GM19452 (cell line): ENCODE measurements at regions not wholly inside any gene's neighbourhood (a gene's known extent, or its start where the extent isn't known, plus 50 kb on each side); places are given as distances from the start of the nearest gene placed in this dataset.
"Not testable (repeated sequence)": the region's sequence is repeated elsewhere in the genome, so short reads cannot be mapped to it uniquely, and the experiment has no call there.

ENCODE experiments used
- ATAC-seq: cut with Tn5 transposase; IDR thresholded peaks from one replicate; pipeline ENCODE4 v1.9.1; 2021; ENCODE audit not compliant: unreplicated experiment

DNA sequence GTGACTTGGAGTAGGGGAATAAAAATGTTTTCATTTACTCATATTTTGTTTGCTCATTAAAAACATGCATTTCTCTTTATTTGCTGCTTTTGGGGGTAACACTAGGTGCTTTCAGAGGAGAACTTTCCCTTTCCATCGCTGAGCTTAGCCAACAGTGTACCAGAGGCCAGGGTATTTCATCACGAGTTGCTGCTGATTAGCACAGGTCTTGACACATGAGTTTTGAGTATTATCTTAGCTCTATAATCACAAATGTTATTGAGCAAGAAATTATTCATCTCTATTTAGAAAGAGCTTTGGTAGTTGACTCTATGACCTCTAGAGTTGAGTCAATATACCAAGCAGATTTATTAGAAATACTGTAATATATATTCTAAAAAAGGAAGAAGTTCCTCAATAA, 375.9 kb downstream of the NXPH1 start:
- ATAC-seq = no peak

- no peak for ATAC-seq
Observed at GRCh38 chr7:8817448-8818036, 384.1 kb downstream of the NXPH1 start.

- ATAC-seq = no peak
Observed at GRCh38 chr7:8818406-8818805, 385.0 kb downstream of the NXPH1 start.

DNA sequence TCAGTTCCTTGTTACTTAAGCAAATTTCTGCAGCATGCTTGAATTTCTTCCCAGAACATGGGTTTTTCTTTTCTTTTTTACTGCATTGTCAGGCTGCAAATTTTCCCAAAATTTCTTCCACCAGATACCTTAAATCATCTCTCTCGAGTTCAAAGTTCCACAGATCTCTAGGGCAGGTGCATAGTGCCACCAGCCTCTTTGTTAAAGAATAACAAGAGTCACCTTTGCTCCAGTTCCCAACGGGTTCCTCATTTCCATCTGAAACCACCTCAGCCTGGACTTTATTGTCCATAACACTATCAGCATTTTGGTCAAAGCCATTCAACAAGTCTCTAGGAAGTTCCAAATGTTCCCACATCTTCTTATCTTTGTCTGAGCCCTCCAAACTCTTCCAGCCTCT, 389.2 kb downstream of the NXPH1 start:
- ATAC-seq = no peak

GRCh38 chr7:8823486-8823885, 390.1 kb downstream of the NXPH1 start:
- no peak for ATAC-seq

DNA sequence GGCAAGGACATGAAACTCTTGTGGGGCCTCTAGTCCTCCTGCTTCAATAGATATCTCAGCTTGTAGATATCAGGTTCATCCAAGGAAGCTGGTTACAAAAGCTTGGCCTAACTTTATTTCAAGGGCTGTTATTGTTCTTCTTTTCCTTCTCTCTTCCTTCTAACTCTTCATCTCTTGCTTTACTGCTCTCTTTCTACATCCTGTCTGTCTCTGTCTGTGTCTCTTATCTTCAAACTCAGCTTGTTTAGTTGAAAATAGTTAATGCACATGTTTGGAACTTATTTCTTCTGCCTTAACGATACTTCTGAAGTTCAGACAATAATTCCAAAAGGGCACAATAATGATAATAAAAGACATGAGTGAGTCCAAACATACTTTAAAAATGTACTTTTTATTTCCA, 393.9 kb downstream of the NXPH1 start:
- ATAC-seq = no peak

DNA sequence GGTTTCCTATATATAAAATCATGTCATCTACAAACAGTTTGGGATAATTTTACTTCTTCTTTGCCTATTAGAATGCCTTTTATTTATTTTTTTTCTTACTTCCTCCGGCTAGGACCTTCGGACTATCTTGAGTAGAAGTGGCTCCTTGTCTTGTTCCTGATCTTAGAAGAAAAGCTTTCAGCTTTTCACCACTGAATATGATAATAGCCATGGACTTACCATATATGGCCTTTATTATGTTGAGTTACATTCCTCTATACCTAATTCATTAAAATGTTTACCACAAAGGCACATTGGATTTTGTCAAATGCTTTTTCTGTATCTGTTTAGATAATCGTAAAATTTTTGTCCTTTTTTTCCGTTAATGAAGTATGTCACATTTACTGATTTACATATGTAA, 395.7 kb downstream of the NXPH1 start:
- ATAC-seq = no peak

- no peak for ATAC-seq
Observed at GRCh38 chr7:8831376-8831775, 398.0 kb downstream of the NXPH1 start.

DNA sequence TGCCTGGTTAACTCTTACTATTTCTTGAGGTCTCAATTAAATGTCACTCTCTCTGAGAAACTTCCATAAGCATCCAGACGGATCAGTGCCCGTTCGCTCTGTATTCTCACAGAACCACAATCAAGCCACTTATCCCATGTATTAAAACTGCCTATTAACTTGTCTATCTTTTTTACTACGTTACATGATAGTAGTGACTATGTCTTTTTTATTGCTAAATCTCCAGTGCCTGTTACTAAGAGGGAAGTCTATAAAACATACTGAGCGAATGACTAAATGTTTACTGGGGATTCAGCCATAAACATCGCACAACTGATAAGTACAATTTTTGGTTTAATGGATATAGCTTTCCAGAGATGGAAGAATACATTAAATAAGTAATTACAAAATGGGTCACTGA, 399.9 kb downstream of the NXPH1 start:
- no peak for ATAC-seq

DNA sequence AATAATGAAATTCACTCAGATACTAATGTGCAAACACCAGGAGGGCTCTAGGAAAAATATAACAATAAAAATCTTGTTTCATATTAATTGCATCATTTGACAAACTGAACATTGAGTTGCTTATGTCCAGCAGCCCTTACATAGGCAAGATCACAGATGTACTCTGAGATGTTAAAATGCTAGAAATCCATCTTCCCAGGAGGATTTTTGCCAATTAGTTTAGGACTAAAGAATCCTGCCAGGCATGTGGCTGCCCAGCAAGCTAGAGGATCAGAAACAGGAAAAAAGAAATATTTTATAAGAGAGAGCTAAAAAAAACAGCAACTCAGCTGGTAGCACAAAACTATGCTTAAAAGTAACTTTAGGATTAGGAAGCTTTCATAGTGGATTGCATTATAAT, 407.8 kb downstream of the NXPH1 start:
- no peak for ATAC-seq

DNA sequence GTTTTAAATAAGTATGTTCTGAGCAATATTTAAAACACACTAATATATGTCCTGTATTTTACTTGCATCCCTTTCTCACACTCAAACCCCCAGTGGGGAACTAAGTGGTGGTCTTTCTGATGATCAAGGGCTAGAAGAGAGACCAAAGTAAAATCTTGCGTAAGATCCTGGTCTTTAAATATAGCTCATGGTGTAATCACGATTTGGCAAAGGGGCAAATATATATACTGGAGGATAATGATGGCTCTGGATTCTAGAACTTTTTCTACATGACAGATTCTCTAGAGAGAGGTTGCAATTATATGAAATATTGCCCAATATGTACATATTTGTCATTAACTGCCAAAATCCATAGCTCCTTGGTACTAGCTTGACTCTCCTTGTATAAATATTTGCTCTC, 438.3 kb downstream of the NXPH1 start:
- no peak for ATAC-seq

GRCh38 chr7:8881916-8882315, 448.5 kb downstream of the NXPH1 start:
- no peak for ATAC-seq

DNA sequence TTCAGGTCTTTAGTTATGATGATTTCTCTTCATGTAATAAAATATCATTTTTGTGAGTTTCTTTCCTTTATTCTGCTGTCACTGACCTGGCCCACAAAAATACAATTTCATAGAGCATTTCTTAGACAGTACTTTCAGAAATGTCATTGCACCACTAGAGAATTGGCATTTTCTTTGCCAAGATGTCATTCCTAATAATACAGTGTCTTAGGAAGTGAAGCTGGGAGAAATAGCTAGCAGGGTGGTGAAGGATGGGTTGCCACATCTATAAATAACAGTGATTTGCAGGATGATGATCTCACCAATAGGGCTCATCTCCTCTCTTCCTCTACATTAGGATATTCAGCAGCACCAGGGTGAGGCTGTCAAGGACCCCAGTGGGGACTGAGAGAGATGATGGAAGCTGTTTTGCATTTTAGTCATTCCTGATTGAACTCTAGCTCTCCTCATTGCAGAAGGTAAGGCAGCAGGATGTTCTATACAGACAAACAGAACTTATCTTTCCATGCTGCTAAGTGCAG, 452.1 kb downstream of the NXPH1 start:
- ATAC-seq = no peak

DNA sequence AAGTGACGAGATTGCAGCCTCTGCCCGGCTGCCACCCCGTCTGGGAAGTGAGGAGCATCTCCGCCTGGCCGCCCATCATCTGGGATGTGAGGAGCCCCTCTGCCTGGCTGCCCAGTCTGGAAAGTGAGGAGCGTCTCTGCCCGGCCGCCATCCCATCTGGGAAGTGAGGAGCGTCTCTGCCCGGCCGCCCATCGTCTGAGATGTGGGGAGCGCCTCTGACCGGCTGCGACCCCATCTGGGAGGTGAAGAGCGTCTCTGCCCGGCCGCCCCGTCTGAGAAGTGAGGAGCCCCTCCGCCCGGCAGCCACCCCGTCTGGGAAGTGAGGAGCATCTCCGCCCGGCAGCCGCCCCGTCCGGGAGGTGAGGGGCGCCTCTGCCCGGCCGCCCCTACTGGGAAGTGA, 456.9 kb downstream of the NXPH1 start:
- ATAC-seq = not testable (repeated sequence)

- no peak for ATAC-seq
Observed at GRCh38 chr7:8893775-8894174, 460.4 kb downstream of the NXPH1 start.

- ATAC-seq = no peak
Observed at GRCh38 chr7:8906396-8907075, 473.1 kb downstream of the NXPH1 start.

DNA sequence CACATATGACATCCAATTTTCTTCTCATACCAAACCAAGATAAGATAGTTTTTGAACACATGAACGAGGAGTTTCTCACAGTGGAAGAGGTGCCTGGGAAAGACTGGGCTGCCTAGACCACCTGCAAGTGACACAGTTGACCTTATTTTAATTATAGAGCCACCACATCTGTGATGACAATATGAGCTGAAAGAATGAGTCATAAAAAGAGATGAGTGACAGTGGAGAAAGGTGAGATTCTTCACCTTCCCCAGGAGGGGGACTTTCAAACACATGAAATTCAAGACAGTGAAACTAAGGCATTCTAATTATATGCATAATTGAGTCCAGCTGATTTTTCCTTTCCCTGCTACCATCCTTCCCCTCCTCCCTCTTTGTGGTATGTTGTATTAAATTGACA, 475.5 kb downstream of the NXPH1 start:
- no peak for ATAC-seq

- no peak for ATAC-seq
Observed at GRCh38 chr7:8913682-8914081, 480.3 kb downstream of the NXPH1 start.

DNA sequence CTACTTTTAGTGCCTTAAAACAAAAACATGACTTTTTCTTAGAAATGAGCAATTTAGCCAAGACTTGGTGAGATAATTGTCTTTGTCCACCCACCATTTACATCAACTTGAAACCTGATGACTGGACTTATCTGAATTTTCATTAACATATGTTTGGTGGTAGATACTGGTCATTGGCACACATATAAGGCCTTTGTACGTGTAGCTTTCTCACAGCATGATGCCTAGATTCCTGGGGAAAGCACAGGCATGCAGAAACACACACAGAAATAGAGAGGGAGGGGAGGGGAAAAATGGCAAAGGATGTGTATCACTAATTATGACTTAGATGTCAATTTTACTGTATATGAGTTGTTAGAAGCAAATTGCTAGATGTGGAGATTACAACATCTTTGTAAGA, 488.4 kb downstream of the NXPH1 start:
- no peak for ATAC-seq

- ATAC-seq = no peak
Observed at GRCh38 chr7:8922726-8923125, 489.3 kb downstream of the NXPH1 start.

DNA sequence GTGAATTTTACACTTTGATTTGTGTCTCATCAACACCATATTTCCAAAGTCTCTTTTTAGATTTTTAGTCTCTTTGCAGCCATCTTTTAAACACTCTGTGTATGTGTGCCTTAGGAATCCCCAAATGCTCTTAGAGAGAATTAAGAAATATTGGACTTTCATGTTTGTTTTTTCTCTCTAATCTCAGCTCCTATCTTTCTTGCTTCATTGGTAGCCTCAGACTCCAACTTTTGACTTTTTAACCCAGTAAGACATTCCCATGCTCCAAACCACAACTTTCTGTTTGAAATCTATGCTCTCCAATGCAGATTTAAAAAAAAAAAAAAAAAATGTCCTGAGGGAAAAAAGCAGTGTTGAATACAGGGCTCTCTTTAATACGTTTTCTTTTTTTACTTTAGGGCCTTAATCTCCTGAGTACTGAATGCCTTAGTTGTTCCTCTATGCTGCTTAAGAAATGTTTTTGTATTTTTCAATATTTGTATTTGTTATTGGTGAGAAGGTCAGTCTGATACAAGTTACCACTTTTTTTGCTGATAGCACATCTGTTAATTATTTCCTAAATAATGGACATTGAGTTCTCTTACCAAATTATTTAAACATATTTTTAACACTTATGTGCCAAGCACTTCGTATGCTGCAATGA, 489.9 kb downstream of the NXPH1 start:
- no peak for ATAC-seq

GRCh38 chr7:8931906-8932646, 498.7 kb downstream of the NXPH1 start:
- ATAC-seq = no peak
